ENCODE measurements at regions not wholly inside any gene's neighbourhood (a gene's known extent, or its start where the extent isn't known, plus 50 kb on each side); places are given as distances from the start of the nearest gene placed in this dataset.
"Not testable (repeated sequence)": the region's sequence is repeated elsewhere in the genome, so short reads cannot be mapped to it uniquely, and the experiment has no call there.

- no peaks in the 10 kb centered on the region for H3K4me1 ChIP-seq (ENCODE audit: control insufficient read depth in 2 of 2, insufficient read depth in 1 of 2, low read depth in 1 of 2, low read length in 2 of 2)
- H4K8ac ChIP-seq (ENCODE audit: low read depth, low read length) = no peak overlapping the region
- no peak overlapping the region for H2AK5ac ChIP-seq (ENCODE audit: low read depth, low read length)
- no peak overlapping the region for H2AFZ ChIP-seq (ENCODE audit: low read length)
- H3K18ac ChIP-seq (ENCODE audit: low read length) = no peak overlapping the region
- no peak overlapping the region for H2BK15ac ChIP-seq (ENCODE audit: low read length)
- H3K14ac ChIP-seq (ENCODE audit: low read length) = no peak overlapping the region
- H3K4ac ChIP-seq (ENCODE audit: low read length) = no peak overlapping the region
- no peak overlapping the region for H2BK12ac ChIP-seq (ENCODE audit: low read length)
- no peaks in the 10 kb centered on the region for H3K27me3 ChIP-seq (ENCODE audit: control insufficient read depth in 3 of 3, insufficient read depth in 3 of 3, low read depth in 1 of 3, low read length in 3 of 3)
- no peak overlapping the region for H3K23ac ChIP-seq (ENCODE audit: low read depth, low read length, poor library complexity)
- no peak overlapping the region for H3K27ac ChIP-seq (replicated peaks; ENCODE audit: low read length)
- H2BK120ac ChIP-seq (ENCODE audit: low read depth, low read length) = no peak overlapping the region
- no peaks in the 10 kb centered on the region for H3K36me3 ChIP-seq (replicated peaks in 1 of 2; ENCODE audit: control insufficient read depth in 2 of 2, insufficient read depth in 2 of 2, low read length in 2 of 2)
- no peak overlapping the region for H3K4me2 ChIP-seq (ENCODE audit: insufficient read depth, low read length, poor library complexity, severe bottlenecking)
- H2BK5ac ChIP-seq (ENCODE audit: low read length) = no peak overlapping the region
- no peak for DNase-seq (ENCODE audit: low spot score)
- no peaks in the 10 kb centered on the region for H3K9me3 ChIP-seq (replicated peaks in 1 of 2; ENCODE audit: control insufficient read depth in 2 of 2, insufficient read depth in 1 of 2, low read depth in 1 of 2, low read length in 2 of 2)
- WGBS, 2 donors (ENCODE audit: extremely low coverage in 2 of 2, insufficient read length in 2 of 2, insufficient replicate concordance in 1 of 2) = no CpG with 5 or more reads among the region's 3 CpGs
- no peak overlapping the region for H4K91ac ChIP-seq (ENCODE audit: low read depth, low read length, poor library complexity)
- H3K79me1 ChIP-seq (ENCODE audit: low read depth, low read length) = no peaks in the 10 kb centered on the region
- no peak overlapping the region for H3K4me3 ChIP-seq (ENCODE audit: low read length in 2 of 2)
- no peak overlapping the region for H3K9ac ChIP-seq (ENCODE audit: low read depth, low read length, poor library complexity)
Measured at GRCh38 chr18:45342653-45343052, 272.6 kb upstream of the SLC14A2 start.

- Histone ChIP-seq H3K36me3 (replicated peaks in 1 of 2; ENCODE audit: control insufficient read depth in 2 of 2, insufficient read depth in 2 of 2, low read length in 2 of 2) (no peaks in the 10 kb centered on the region), H3K14ac (ENCODE audit: low read length) (no peak overlapping the region), H3K23ac (ENCODE audit: low read depth, low read length, poor library complexity) (no peak overlapping the region), H3K4me3 (ENCODE audit: low read length in 2 of 2) (no peak overlapping the region), H2AK5ac (ENCODE audit: low read depth, low read length) (no peak overlapping the region), H2AFZ (ENCODE audit: low read length) (no peak overlapping the region), H4K8ac (ENCODE audit: low read depth, low read length) (no peak overlapping the region), H4K91ac (ENCODE audit: low read depth, low read length, poor library complexity) (no peak overlapping the region), H2BK120ac (ENCODE audit: low read depth, low read length) (no peak overlapping the region), H3K4ac (ENCODE audit: low read length) (no peak overlapping the region), H3K27ac (replicated peaks; ENCODE audit: low read length) (no peak overlapping the region), H3K4me2 (ENCODE audit: insufficient read depth, low read length, poor library complexity, severe bottlenecking) (no peak overlapping the region), H3K79me1 (ENCODE audit: low read depth, low read length) (no peaks in the 10 kb centered on the region), H2BK15ac (ENCODE audit: low read length) (no peak overlapping the region), H3K9ac (ENCODE audit: low read depth, low read length, poor library complexity) (no peak overlapping the region), H3K18ac (ENCODE audit: low read length) (no peak overlapping the region), H2BK12ac (ENCODE audit: low read length) (no peak overlapping the region), H3K4me1 (ENCODE audit: control insufficient read depth in 2 of 2, insufficient read depth in 1 of 2, low read depth in 1 of 2, low read length in 2 of 2) (no peaks in the 10 kb centered on the region), H2BK5ac (ENCODE audit: low read length) (no peak overlapping the region), H3K9me3 (replicated peaks in 1 of 2; ENCODE audit: control insufficient read depth in 2 of 2, insufficient read depth in 1 of 2, low read depth in 1 of 2, low read length in 2 of 2) (no peaks in the 10 kb centered on the region), H3K27me3 (ENCODE audit: control insufficient read depth in 3 of 3, insufficient read depth in 3 of 3, low read depth in 1 of 3, low read length in 3 of 3) (no peaks in the 10 kb centered on the region)
- no peak for DNase-seq (ENCODE audit: low spot score)
- no CpG with 5 or more reads among the region's 5 CpGs for WGBS, 2 donors (ENCODE audit: extremely low coverage in 2 of 2, insufficient read length in 2 of 2, insufficient replicate concordance in 1 of 2)
Measured at GRCh38 chr18:45343365-45343764, 271.9 kb upstream of the SLC14A2 start.

GRCh38 chr18:45344680-45345079 is 270.6 kb upstream of the SLC14A2 start:
- not testable (repeated sequence) for H4K91ac ChIP-seq (ENCODE audit: low read depth, low read length, poor library complexity); H3K27ac ChIP-seq (replicated peaks; ENCODE audit: low read length); H2BK120ac ChIP-seq (ENCODE audit: low read depth, low read length); H2AFZ ChIP-seq (ENCODE audit: low read length); H3K14ac ChIP-seq (ENCODE audit: low read length); H3K36me3 ChIP-seq (replicated peaks in 1 of 2; ENCODE audit: control insufficient read depth in 2 of 2, insufficient read depth in 2 of 2, low read length in 2 of 2); H3K23ac ChIP-seq (ENCODE audit: low read depth, low read length, poor library complexity); H3K4ac ChIP-seq (ENCODE audit: low read length); H3K9ac ChIP-seq (ENCODE audit: low read depth, low read length, poor library complexity); H4K8ac ChIP-seq (ENCODE audit: low read depth, low read length); H2BK15ac ChIP-seq (ENCODE audit: low read length); H2AK5ac ChIP-seq (ENCODE audit: low read depth, low read length); H3K4me2 ChIP-seq (ENCODE audit: insufficient read depth, low read length, poor library complexity, severe bottlenecking); H3K4me1 ChIP-seq (ENCODE audit: control insufficient read depth in 2 of 2, insufficient read depth in 1 of 2, low read depth in 1 of 2, low read length in 2 of 2); H3K18ac ChIP-seq (ENCODE audit: low read length); H2BK5ac ChIP-seq (ENCODE audit: low read length); H3K9me3 ChIP-seq (replicated peaks in 1 of 2; ENCODE audit: control insufficient read depth in 2 of 2, insufficient read depth in 1 of 2, low read depth in 1 of 2, low read length in 2 of 2); H3K4me3 ChIP-seq (ENCODE audit: low read length in 2 of 2); DNase-seq (ENCODE audit: low spot score); H3K79me1 ChIP-seq (ENCODE audit: low read depth, low read length); H2BK12ac ChIP-seq (ENCODE audit: low read length); H3K27me3 ChIP-seq (ENCODE audit: control insufficient read depth in 3 of 3, insufficient read depth in 3 of 3, low read depth in 1 of 3, low read length in 3 of 3)
- no CpG with 5 or more reads among the region's 6 CpGs for WGBS, 2 donors (ENCODE audit: extremely low coverage in 2 of 2, insufficient read length in 2 of 2, insufficient replicate concordance in 1 of 2)

- Histone ChIP-seq H2BK15ac (ENCODE audit: low read length) (no peak overlapping the region), H2BK120ac (ENCODE audit: low read depth, low read length) (no peak overlapping the region), H2BK12ac (ENCODE audit: low read length) (no peak overlapping the region), H3K18ac (ENCODE audit: low read length) (no peak overlapping the region), H3K4me2 (ENCODE audit: insufficient read depth, low read length, poor library complexity, severe bottlenecking) (no peak overlapping the region), H4K91ac (ENCODE audit: low read depth, low read length, poor library complexity) (no peak overlapping the region), H3K14ac (ENCODE audit: low read length) (no peak overlapping the region), H2BK5ac (ENCODE audit: low read length) (no peak overlapping the region), H3K27ac (replicated peaks; ENCODE audit: low read length) (no peak overlapping the region), H3K4ac (ENCODE audit: low read length) (no peak overlapping the region), H3K79me1 (ENCODE audit: low read depth, low read length) (no peaks in the 10 kb centered on the region), H3K9ac (ENCODE audit: low read depth, low read length, poor library complexity) (no peak overlapping the region), H3K23ac (ENCODE audit: low read depth, low read length, poor library complexity) (no peak overlapping the region), H4K8ac (ENCODE audit: low read depth, low read length) (no peak overlapping the region), H3K27me3 (ENCODE audit: control insufficient read depth in 3 of 3, insufficient read depth in 3 of 3, low read depth in 1 of 3, low read length in 3 of 3) (peaks cover 0 to 3% (median 0%) of the 10 kb centered on the region in 3 experiments), H3K4me1 (ENCODE audit: control insufficient read depth in 2 of 2, insufficient read depth in 1 of 2, low read depth in 1 of 2, low read length in 2 of 2) (no peaks in the 10 kb centered on the region), H3K9me3 (replicated peaks in 1 of 2; ENCODE audit: control insufficient read depth in 2 of 2, insufficient read depth in 1 of 2, low read depth in 1 of 2, low read length in 2 of 2) (no peaks in the 10 kb centered on the region), H3K4me3 (ENCODE audit: low read length in 2 of 2) (no peak overlapping the region), H3K36me3 (replicated peaks in 1 of 2; ENCODE audit: control insufficient read depth in 2 of 2, insufficient read depth in 2 of 2, low read length in 2 of 2) (no peaks in the 10 kb centered on the region), H2AFZ (ENCODE audit: low read length) (no peak overlapping the region), H2AK5ac (ENCODE audit: low read depth, low read length) (no peak overlapping the region)
- no peak for DNase-seq (ENCODE audit: low spot score)
- WGBS, 2 donors (ENCODE audit: extremely low coverage in 2 of 2, insufficient read length in 2 of 2, insufficient replicate concordance in 1 of 2) = no CpG with 5 or more reads among the region's 4 CpGs
Measured at GRCh38 chr18:45349019-45349418, 266.3 kb upstream of the SLC14A2 start.
